ENCODE measurements at regions not wholly inside any gene's neighbourhood (a gene's known extent, or its start where the extent isn't known, plus 50 kb on each side); places are given as distances from the start of the nearest gene placed in this dataset.

GRCh38 chr6:21955053-21955595 lies 341.7 kb downstream of the PRL start:
- H2AFZ ChIP-seq (ENCODE audit: low read length) = no peak overlapping the region
- H3K9me2 ChIP-seq (replicated peaks; ENCODE audit: insufficient read depth, low read length) = no peaks in the 10 kb centered on the region
- H3K4me1 ChIP-seq (ENCODE audit: low read length) = no peaks in the 10 kb centered on the region
- no peak for DNase-seq
- H3K4me3 ChIP-seq (ENCODE audit: low read length) = no peak overlapping the region
- no peaks in the 10 kb centered on the region for H3K36me3 ChIP-seq (replicated peaks; ENCODE audit: insufficient read depth, low read length)
- H3K9ac ChIP-seq (ENCODE audit: low read length) = no peak overlapping the region
- H3K4me2 ChIP-seq (ENCODE audit: low read depth, low read length) = no peak overlapping the region
- H3K9me3 ChIP-seq (replicated peaks; ENCODE audit: insufficient read depth, low read length) = no peaks in the 10 kb centered on the region
- TF ChIP-seq EZH2 (optimal IDR thresholded peaks at IDR 0.05; ENCODE audit: low read depth, low read length) (no peak), CTCF (IDR thresholded peaks at IDR 0.05; ENCODE audit: low read length) (no peak), EZH2phosphoT487 (IDR thresholded peaks at IDR 0.05; ENCODE audit: low read length) (no peak)
- no peaks in the 10 kb centered on the region for H3K79me2 ChIP-seq (ENCODE audit: low read length)
- no peaks in the 10 kb centered on the region for H3K27me3 ChIP-seq (replicated peaks; ENCODE audit: insufficient read depth, low read length)
- no peak overlapping the region for H3K27ac ChIP-seq (ENCODE audit: low read length)
- H4K20me1 ChIP-seq (ENCODE audit: insufficient read depth, low read length) = no peaks in the 10 kb centered on the region
- H3F3A ChIP-seq (ENCODE audit: insufficient read depth, low read length) = no peaks in the 10 kb centered on the region

DNA sequence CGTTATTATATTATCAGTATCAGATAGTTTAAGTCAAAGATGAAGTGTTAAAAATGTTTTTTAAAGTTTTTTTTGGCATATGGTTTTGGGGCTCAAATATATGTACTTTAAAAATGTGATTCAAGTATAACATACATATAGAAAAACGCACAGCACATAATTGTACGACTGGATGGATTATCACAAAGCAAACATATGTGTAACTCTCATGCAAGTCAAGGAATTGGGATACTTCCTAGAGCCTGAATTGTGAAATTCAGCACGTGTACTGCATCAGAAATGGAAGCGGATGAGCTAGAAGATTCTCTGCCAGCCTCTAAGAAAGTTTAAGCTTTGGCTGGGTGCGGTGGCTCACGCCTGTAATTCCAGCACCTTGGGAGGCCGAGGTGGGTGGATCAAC lies 340.9 kb downstream of the PRL start:
- H3K4me1 ChIP-seq (ENCODE audit: low read length) = no peaks in the 10 kb centered on the region
- H2AFZ ChIP-seq (ENCODE audit: low read length) = no peak overlapping the region
- H3K4me3 ChIP-seq (ENCODE audit: low read length) = no peak overlapping the region
- H3K9me2 ChIP-seq (replicated peaks; ENCODE audit: insufficient read depth, low read length) = no peaks in the 10 kb centered on the region
- DNase-seq = no peak
- H3K9ac ChIP-seq (ENCODE audit: low read length) = no peak overlapping the region
- no peaks in the 10 kb centered on the region for H3F3A ChIP-seq (ENCODE audit: insufficient read depth, low read length)
- no peaks in the 10 kb centered on the region for H3K9me3 ChIP-seq (replicated peaks; ENCODE audit: insufficient read depth, low read length)
- no peak overlapping the region for H3K27ac ChIP-seq (ENCODE audit: low read length)
- no peak overlapping the region for H3K4me2 ChIP-seq (ENCODE audit: low read depth, low read length)
- TF ChIP-seq CTCF (IDR thresholded peaks at IDR 0.05; ENCODE audit: low read length) = no peak
- TF ChIP-seq EZH2phosphoT487 (IDR thresholded peaks at IDR 0.05; ENCODE audit: low read length) = no peak
- no peak for TF ChIP-seq EZH2 (optimal IDR thresholded peaks at IDR 0.05; ENCODE audit: low read depth, low read length)
- no peaks in the 10 kb centered on the region for H3K36me3 ChIP-seq (replicated peaks; ENCODE audit: insufficient read depth, low read length)
- H3K27me3 ChIP-seq (replicated peaks; ENCODE audit: insufficient read depth, low read length) = no peaks in the 10 kb centered on the region
- H4K20me1 ChIP-seq (ENCODE audit: insufficient read depth, low read length) = no peaks in the 10 kb centered on the region
- no peaks in the 10 kb centered on the region for H3K79me2 ChIP-seq (ENCODE audit: low read length)

DNA sequence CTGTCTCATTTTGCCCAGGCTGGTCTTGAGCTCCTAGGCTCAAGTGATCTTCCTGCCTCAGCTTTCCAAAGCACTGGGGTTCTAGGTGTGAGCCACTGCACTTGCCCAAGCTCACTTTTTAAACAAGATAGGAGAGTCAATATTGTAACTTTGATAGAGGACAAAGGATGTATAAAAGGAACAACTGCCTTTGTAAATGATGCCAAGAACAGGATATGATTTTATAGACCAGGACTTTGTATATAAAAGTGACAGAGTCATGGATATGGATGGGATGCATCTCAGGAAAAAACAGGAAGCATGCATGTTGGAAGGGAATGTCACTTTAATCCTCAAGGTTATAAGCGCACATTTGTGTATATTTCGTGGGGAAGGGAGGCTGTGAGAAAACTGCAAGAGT lies 338.4 kb downstream of the PRL start:
- Histone ChIP-seq H3K9me3 (replicated peaks; ENCODE audit: insufficient read depth, low read length) (no peaks in the 10 kb centered on the region), H3F3A (ENCODE audit: insufficient read depth, low read length) (no peaks in the 10 kb centered on the region), H3K4me3 (ENCODE audit: low read length) (no peak overlapping the region), H3K4me1 (ENCODE audit: low read length) (no peaks in the 10 kb centered on the region), H4K20me1 (ENCODE audit: insufficient read depth, low read length) (no peaks in the 10 kb centered on the region), H3K36me3 (replicated peaks; ENCODE audit: insufficient read depth, low read length) (no peaks in the 10 kb centered on the region), H3K9me2 (replicated peaks; ENCODE audit: insufficient read depth, low read length) (no peaks in the 10 kb centered on the region), H2AFZ (ENCODE audit: low read length) (no peak overlapping the region), H3K79me2 (ENCODE audit: low read length) (no peaks in the 10 kb centered on the region), H3K27me3 (replicated peaks; ENCODE audit: insufficient read depth, low read length) (no peaks in the 10 kb centered on the region), H3K9ac (ENCODE audit: low read length) (no peak overlapping the region), H3K4me2 (ENCODE audit: low read depth, low read length) (no peak overlapping the region), H3K27ac (ENCODE audit: low read length) (no peak overlapping the region)
- TF ChIP-seq EZH2phosphoT487 (IDR thresholded peaks at IDR 0.05; ENCODE audit: low read length) (no peak), CTCF (IDR thresholded peaks at IDR 0.05; ENCODE audit: low read length) (no peak), EZH2 (optimal IDR thresholded peaks at IDR 0.05; ENCODE audit: low read depth, low read length) (no peak)
- no peak for DNase-seq

Data from MM.1S (cell line).